HCT116 (cell line): ENCODE measurements at regions not wholly inside any gene's neighbourhood (a gene's known extent, or its start where the extent isn't known, plus 50 kb on each side); places are given as distances from the start of the nearest gene placed in this dataset.

Experiments used
- ATAC-seq: fragments of 200-7000 bp; cut with Tn5 transposase; 2 replicates; pipeline ENCODE4 v1.9.1; 2020; ENCODE audit warnings: mild to moderate bottlenecking, moderate library complexity
- BruUV-seq: library from RNA; stranded (reverse); fragments of 400-500 nt; replicated peaks from 2 replicates; lab custom pipeline; 2021; lab: Mats Ljungman, UMichigan
- CTCF ChIA-PET: fragments of 300-600 bp; sonication (Branson Sonifier 250); formaldehyde crosslinking; loops from one replicate; lab custom pipeline; 2021; ENCODE audit warnings: antibody characterized with exemption; lab: Charles Lee
- POLR2A ChIA-PET: fragments of 300-600, 350-600 bp; sonication (Branson Sonifier 250); formaldehyde crosslinking; loops from one replicate; lab custom pipeline; 2021; ENCODE audit warnings: antibody characterized with exemption; lab: Charles Lee
- RAD21 ChIA-PET, 2 experiments: fragments of 300-600 bp; sonication (Branson Sonifier 250); formaldehyde crosslinking; loops; one replicate each; lab custom pipeline; 2023; ENCODE audit warnings: low total read pairs in 2 of 2; ENCODE audit not compliant: uncharacterized antibody in 2 of 2, unreplicated experiment in 2 of 2, low non-redundant PET in 1 of 2; lab: Charles Lee
- DNase-seq: peaks from one replicate; pipeline ENCODE4 v3.0.0-alpha.2; 2010; ENCODE audit warnings: low read depth, low spot score
- H2AFZ ChIP-seq: fragments of 200-600 bp; shearing (Covaris generic), sonication (generic); 2 replicates; pipeline ENCODE4 v1.6.1; 2017; ENCODE audit warnings: low read depth, mixed run types, mixed read lengths, antibody characterized with exemption, low read length; ENCODE audit not compliant: poor library complexity, severe bottlenecking
- H3K27ac ChIP-seq: 2 replicates; pipeline ENCODE4 v1.5.1; 2012; ENCODE audit warnings: low read depth, low read length
- H3K27me3 ChIP-seq: fragments of 200-600 bp; sonication (generic); 2 replicates; pipeline ENCODE4 v1.6.1; 2016; ENCODE audit warnings: mixed run types, low read length, mixed read lengths; ENCODE audit not compliant: insufficient read depth
- H3K36me3 ChIP-seq, 2 experiments: fragments of 200-500 bp in 1 of 2; fragments of 200-600 bp in 1 of 2; sonication (Bioruptor generic) in 1 of 2; sonication (generic) in 1 of 2; 2 replicates each; pipeline versions ENCODE4 v1.5.1 to v1.6.1; 2014 to 2016; ENCODE audit warnings: low read length in 2 of 2, inconsistent platforms in 1 of 2, mixed read lengths in 1 of 2, mixed run types in 1 of 2; ENCODE audit not compliant: insufficient read depth in 2 of 2, control insufficient read depth in 1 of 2
- H3K4me1 ChIP-seq, 2 experiments: fragments of 200-600 bp in 1 of 2; sonication (generic) in 1 of 2; 2 replicates each; pipeline versions ENCODE4 v1.5.1 to v1.6.1; 2012 to 2017; ENCODE audit warnings: low read length in 2 of 2, inconsistent platforms in 1 of 2, mild to moderate bottlenecking in 1 of 2, mixed read lengths in 1 of 2, mixed run types in 1 of 2, moderate library complexity in 1 of 2; ENCODE audit not compliant: insufficient read depth in 2 of 2, control insufficient read depth in 1 of 2
- H3K4me2 ChIP-seq: fragments of 200-600 bp; sonication (generic); 2 replicates; pipeline ENCODE4 v1.6.1; 2017; ENCODE audit warnings: mixed run types, low read length, mixed read lengths
- H3K4me3 ChIP-seq, 2 experiments: fragments of 200-600 bp in 1 of 2; sonication (generic) in 1 of 2; replicated peaks in 1 of 2; 2 replicates each; pipeline ENCODE4 v1.5.1; 2011 to 2016; ENCODE audit warnings: low read length in 2 of 2, control low read depth in 1 of 2, low read depth in 1 of 2, mild to moderate bottlenecking in 1 of 2, mixed read lengths in 1 of 2, mixed run types in 1 of 2
- H3K79me2 ChIP-seq: fragments of 200-600 bp; sonication (generic); 2 replicates; pipeline ENCODE4 v1.6.1; 2017; ENCODE audit warnings: mild to moderate bottlenecking, mixed run types, low read length, moderate library complexity, mixed read lengths; ENCODE audit not compliant: insufficient read depth
- H3K9ac ChIP-seq: fragments of 200-600 bp; sonication (generic); 2 replicates; pipeline ENCODE4 v1.6.1; 2016; ENCODE audit warnings: low read length, mixed read lengths
- H3K9me2 ChIP-seq: fragments of 200-600 bp; sonication (generic), shearing (Covaris generic); 2 replicates; pipeline ENCODE4 v1.6.1; 2017; ENCODE audit warnings: mixed run types, mild to moderate bottlenecking, moderate library complexity; ENCODE audit not compliant: insufficient read depth
- H3K9me3 ChIP-seq, 2 experiments: fragments of 200-500 bp in 1 of 2; fragments of 200-600 bp in 1 of 2; sonication (Bioruptor generic) in 1 of 2; sonication (generic) in 1 of 2; 2 replicates each; pipeline ENCODE4 v1.6.1; 2014 to 2017; ENCODE audit warnings: low read length in 2 of 2, mixed read lengths in 2 of 2, inconsistent platforms in 1 of 2, low read depth in 1 of 2, mild to moderate bottlenecking in 1 of 2, mixed run types in 1 of 2, moderate library complexity in 1 of 2; ENCODE audit not compliant: control insufficient read depth in 1 of 2, insufficient read depth in 1 of 2
- H4K20me1 ChIP-seq: fragments of 200-600 bp; sonication (generic), shearing (Covaris generic); 2 replicates; pipeline ENCODE4 v1.6.1; 2017; ENCODE audit warnings: mixed run types, mild to moderate bottlenecking, moderate library complexity; ENCODE audit not compliant: insufficient read depth
- ATF3 ChIP-seq: IDR thresholded peaks from 2 replicates; pipeline ENCODE4 v1.6.1; 2012
- CBX3 ChIP-seq: IDR thresholded peaks from 2 replicates; pipeline ENCODE4 v1.6.1; 2012; ENCODE audit warnings: low read depth
- CEBPB ChIP-seq: IDR thresholded peaks from 2 replicates; pipeline ENCODE4 v1.6.1; 2012; ENCODE audit warnings: low read depth
- CTCF ChIP-seq, 3 experiments: fragments of 200-600 bp in 1 of 3; sonication (generic) in 1 of 3; IDR thresholded peaks in 2 of 3; conservative IDR thresholded peaks in 1 of 3; 2 replicates each; pipeline ENCODE4 v1.5.1; 2012 to 2017; ENCODE audit warnings: low read depth in 2 of 3, low read length in 2 of 3, antibody characterized with exemption in 1 of 3, borderline replicate concordance in 1 of 3, control low read depth in 1 of 3, mild to moderate bottlenecking in 1 of 3, mixed read lengths in 1 of 3, mixed run types in 1 of 3, moderate library complexity in 1 of 3; ENCODE audit not compliant: insufficient read depth in 1 of 3
- EGR1 ChIP-seq: IDR thresholded peaks from 2 replicates; pipeline ENCODE4 v1.6.1; 2012; ENCODE audit warnings: low read depth
- ELF1 ChIP-seq: IDR thresholded peaks from 2 replicates; pipeline ENCODE4 v1.6.1; 2012; ENCODE audit warnings: low read depth, borderline replicate concordance
- FOSL1 ChIP-seq: IDR thresholded peaks from 2 replicates; pipeline ENCODE4 v1.6.1; 2012; ENCODE audit warnings: low read depth
- POLR2AphosphoS5 ChIP-seq: IDR thresholded peaks from 2 replicates; pipeline ENCODE4 v1.6.1; 2011; ENCODE audit warnings: mild to moderate bottlenecking, low read depth, low read length, moderate library complexity
- RAD21 ChIP-seq: IDR thresholded peaks from 2 replicates; pipeline ENCODE4 v1.6.1; 2012; ENCODE audit warnings: low read depth, mild to moderate bottlenecking
- SIN3A ChIP-seq: IDR thresholded peaks from 2 replicates; pipeline ENCODE4 v1.6.1; 2012; ENCODE audit warnings: low read depth
- SP1 ChIP-seq: IDR thresholded peaks from 2 replicates; pipeline ENCODE4 v1.6.1; 2012; ENCODE audit warnings: low read depth
- SRF ChIP-seq: IDR thresholded peaks from 2 replicates; pipeline ENCODE4 v1.6.1; 2012; ENCODE audit warnings: low read depth
- TCF7L2 ChIP-seq: IDR thresholded peaks from 2 replicates; pipeline ENCODE4 v1.7.0; 2011; ENCODE audit warnings: borderline replicate concordance, inconsistent platforms; ENCODE audit not compliant: insufficient read depth, insufficient read length; ENCODE audit errors: extremely low read depth
- YY1 ChIP-seq: IDR thresholded peaks from 2 replicates; pipeline ENCODE4 v1.6.1; 2011; ENCODE audit warnings: low read length, low read depth, moderate library complexity, mild to moderate bottlenecking; ENCODE audit not compliant: insufficient replicate concordance; ENCODE audit errors: extremely low read depth
- ZFX ChIP-seq: fragments of 450-650 bp; IDR thresholded peaks from 2 replicates; pipeline ENCODE4 v1.6.1; 2017
- ZNF274 ChIP-seq: fragments of 200-500 bp; sonication (Bioruptor generic); IDR thresholded peaks from 2 replicates; pipeline ENCODE4 v1.6.1; 2014; ENCODE audit warnings: mild to moderate bottlenecking, low read depth, low read length, inconsistent platforms
- intact Hi-C: fragments of 100-400 bp; cut with micrococcal nuclease; formaldehyde crosslinking; loops from 2 replicates; pipeline ENCODE4 v1.10.0; 2022

GRCh38 chrX:10781847-10782530, 161.6 kb upstream of the MID1 start:
- Histone ChIP-seq H2AFZ (no peak overlapping the region), H4K20me1 (no peaks in the 10 kb centered on the region), H3K9ac (no peak overlapping the region), H3K4me2 (no peak overlapping the region), H3K9me2 (no peaks in the 10 kb centered on the region), H3K4me3 (no peak overlapping the region), H3K27ac (no peak overlapping the region), H3K4me1 (no peaks in the 10 kb centered on the region), H3K27me3 (no peaks in the 10 kb centered on the region), H3K9me3 (no peaks in the 10 kb centered on the region), H3K79me2 (no peaks in the 10 kb centered on the region), H3K36me3 (no peaks in the 10 kb centered on the region)
- TF ChIP-seq ZFX (no peak), YY1 (no peak), EGR1 (no peak), SRF (no peak), SIN3A (no peak)
- ChIA-PET POLR2A (no interaction called here), CTCF (no interaction called here), RAD21 (no interaction called here)
- BruUV-seq: no TSS peak
- ATAC-seq (no peak), DNase-seq (no peak)
- intact Hi-C loops: no loop called here

- Histone ChIP-seq H3K4me1 (no peaks in the 10 kb centered on the region), H3K79me2 (no peaks in the 10 kb centered on the region), H3K9ac (no peak overlapping the region), H2AFZ (no peak overlapping the region), H4K20me1 (no peaks in the 10 kb centered on the region), H3K9me3 (no peaks in the 10 kb centered on the region), H3K36me3 (no peaks in the 10 kb centered on the region), H3K27me3 (no peaks in the 10 kb centered on the region), H3K27ac (no peak overlapping the region), H3K4me3 (no peak overlapping the region), H3K4me2 (no peak overlapping the region), H3K9me2 (no peaks in the 10 kb centered on the region)
- ChIA-PET RAD21 (no interaction called here), POLR2A (no interaction called here), CTCF (no interaction called here)
- ATAC-seq (no peak), DNase-seq (no peak)
- intact Hi-C loops: no loop called here
- no TSS peak for BruUV-seq
- TF ChIP-seq RAD21: no peak
- TF ChIP-seq ELF1: no peak
- TF ChIP-seq YY1: no peak
- no peak for TF ChIP-seq ZNF274
- TF ChIP-seq SIN3A: no peak
- no peak for TF ChIP-seq EGR1
- no peak for TF ChIP-seq ATF3
- no peak for TF ChIP-seq SP1
- no peak for TF ChIP-seq ZFX
- TF ChIP-seq POLR2AphosphoS5: no peak
- TF ChIP-seq TCF7L2: no peak
- TF ChIP-seq CBX3: no peak
- no peak for TF ChIP-seq CEBPB
- no peak for TF ChIP-seq CTCF (IDR thresholded peaks at IDR 0.05 in 2 of 3, conservative IDR thresholded peaks at IDR 0.05 in 1 of 3; ENCODE audit: borderline replicate concordance in 1 of 3, insufficient read depth in 1 of 3, low read depth in 2 of 3, low read length in 2 of 3)
- TF ChIP-seq FOSL1: no peak
These were observed 163.1 kb upstream of the MID1 start for GRCh38 chrX:10783451-10783995.
